GM18502 (cell line): ENCODE measurements at regions not wholly inside any gene's neighbourhood (a gene's known extent, or its start where the extent isn't known, plus 50 kb on each side); places are given as distances from the start of the nearest gene placed in this dataset.
"Not testable (repeated sequence)": the region's sequence is repeated elsewhere in the genome, so short reads cannot be mapped to it uniquely, and the experiment has no call there.

ENCODE experiments used
- ATAC-seq: cut with Tn5 transposase; IDR thresholded peaks from one replicate; pipeline ENCODE4 v1.9.1; 2021; ENCODE audit warnings: mild to moderate bottlenecking; ENCODE audit not compliant: unreplicated experiment, poor library complexity

DNA sequence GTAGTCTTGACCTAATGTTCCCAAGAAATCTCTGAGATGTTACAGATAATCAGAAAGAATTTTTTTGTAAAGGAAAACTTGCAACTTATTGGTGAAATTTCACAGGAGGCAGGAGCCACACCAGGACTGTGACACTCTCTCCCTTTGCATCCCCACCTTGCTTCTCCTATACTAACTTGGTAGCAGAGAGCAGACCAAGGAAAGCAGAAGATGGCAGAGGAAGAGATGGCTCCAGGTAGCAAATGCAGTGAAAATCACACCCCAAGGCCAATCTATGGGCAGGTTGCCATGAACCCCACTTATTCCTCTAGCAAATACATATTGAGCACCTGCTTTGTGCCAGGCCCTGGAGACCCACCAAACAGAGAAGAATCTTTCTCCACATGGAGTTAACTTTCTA is 303.4 kb upstream of the C1orf174 start:
- ATAC-seq, result no peak

DNA sequence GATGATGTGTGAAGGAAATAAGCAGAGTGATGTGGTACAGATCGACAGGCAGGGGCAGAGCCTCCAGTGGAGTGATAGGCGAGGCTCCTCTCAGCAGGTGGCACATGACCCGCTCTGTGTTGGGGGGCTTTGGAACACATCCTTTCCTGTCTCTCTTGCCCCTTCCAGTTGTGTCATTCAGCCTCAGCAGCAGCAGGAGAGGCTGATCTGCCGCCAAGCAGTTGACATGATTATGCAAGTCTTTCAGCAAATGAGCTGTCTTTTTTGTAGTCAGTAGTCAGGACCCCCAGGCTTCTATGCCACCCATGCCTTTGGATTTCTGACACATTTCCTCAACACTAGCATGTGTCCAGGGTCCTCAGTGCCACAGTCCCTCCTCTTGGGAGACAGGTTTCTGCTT is 307.1 kb upstream of the C1orf174 start:
- no peak for ATAC-seq

GRCh38 chr1:4207842-4208692 is 308.0 kb upstream of the C1orf174 start:
- ATAC-seq, result no peak

DNA sequence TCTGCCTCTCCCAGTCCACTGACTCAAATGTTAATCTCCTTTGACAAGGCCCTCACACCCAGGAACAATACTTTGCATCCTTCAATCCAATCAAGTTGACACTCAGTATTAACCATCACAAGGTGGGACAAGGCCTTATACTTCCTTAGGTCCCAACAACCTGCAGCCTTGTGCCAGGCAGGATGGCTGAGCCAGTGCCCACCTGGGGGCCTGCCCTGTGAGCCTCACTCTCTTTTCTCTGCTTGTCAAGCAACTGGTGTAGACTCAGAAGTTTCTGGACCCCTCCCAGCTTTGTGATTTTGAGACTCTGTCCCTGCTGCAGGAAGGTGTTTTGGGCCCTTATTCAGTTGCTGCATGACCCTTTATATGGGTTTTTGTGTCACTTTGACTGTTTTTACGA is 310.0 kb upstream of the C1orf174 start:
- ATAC-seq, result no peak

DNA sequence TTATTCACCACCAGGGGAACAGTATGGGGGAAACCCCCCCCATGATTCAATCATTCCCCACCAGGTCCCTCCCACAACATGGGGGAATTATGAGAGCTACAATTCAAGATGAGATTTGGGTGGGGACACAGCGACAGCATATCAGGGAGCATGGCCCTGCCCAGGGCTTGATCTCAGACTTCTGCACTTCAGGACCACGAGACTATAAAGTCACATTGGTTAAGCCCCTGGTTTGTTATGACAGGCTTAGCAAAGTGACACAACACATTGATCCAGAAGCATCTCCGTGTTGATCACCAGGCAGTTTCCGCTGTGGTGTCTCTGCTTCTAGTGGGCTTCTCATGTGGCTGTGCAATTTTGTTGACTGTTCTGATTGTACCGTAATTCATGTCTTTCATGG is 312.7 kb upstream of the C1orf174 start:
- no peak for ATAC-seq

DNA sequence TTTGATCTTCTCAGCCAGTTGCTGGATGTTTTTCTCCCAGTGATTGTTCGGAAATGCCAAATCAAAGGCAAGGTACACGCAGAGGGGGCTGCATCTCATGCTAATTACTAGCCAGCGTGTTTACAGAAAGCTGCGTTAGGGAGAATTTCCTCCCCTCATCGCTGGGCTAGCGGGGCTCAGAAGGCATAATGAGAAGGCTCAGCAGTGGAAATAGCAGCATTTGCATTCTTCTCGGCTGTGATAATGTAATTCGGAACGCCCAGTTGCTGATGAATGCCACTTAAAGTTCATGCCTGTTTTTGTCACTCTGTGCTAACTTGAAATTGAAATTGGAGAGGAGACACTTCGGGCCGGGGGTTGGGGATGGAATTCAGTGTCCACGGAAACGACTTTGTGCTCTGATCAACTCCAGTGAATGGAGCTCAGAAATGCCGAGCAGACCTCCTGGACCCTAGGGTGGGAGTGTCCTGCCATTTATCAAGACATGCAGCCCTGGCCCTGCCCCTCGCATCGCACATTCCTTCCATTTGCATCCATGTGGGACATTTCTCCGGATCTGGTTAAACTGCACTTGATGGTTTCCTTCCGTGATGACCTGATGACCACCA is 313.4 kb upstream of the C1orf174 start:
- no peak for ATAC-seq

DNA sequence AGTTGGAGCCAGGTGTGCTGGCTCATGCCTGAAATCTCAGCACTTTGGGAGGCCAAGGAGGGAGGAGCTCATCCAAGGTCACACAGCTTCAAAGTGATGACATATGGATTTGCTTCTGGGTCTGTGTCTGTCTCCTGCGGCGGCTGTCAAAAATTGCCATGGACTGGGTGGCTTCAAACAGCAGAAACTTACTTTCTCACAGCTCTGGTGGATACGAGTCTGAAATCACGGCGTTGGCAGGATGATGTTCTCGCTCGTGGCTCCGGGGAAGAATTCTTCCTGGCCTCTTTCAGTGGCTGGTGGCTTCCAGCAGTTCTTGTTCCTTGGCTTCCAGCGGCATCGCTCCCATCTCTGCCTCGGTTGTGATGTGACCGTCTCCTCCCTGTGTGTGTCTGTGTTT is 314.8 kb upstream of the C1orf174 start:
- no peak for ATAC-seq

DNA sequence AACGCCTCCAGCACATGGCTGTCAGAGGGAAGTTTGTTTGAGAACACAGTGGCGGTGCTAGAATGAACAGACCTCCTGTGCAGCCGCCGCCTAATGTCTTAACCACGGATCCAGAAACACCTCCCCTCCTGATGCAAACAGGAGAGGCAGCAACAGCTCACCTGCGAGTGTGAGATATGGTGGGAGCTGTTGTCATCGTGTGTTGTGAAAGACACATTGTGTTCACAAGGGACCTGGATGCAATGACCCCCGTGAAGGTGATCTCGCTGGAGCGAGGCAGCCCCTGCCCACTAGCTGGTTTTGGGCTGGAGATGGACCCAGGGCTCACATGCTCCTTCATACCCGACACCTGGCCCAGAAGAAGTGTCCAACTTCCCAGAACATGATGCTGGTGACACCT is 315.3 kb upstream of the C1orf174 start:
- no peak for ATAC-seq

GRCh38 chr1:4216231-4216630 is 316.2 kb upstream of the C1orf174 start:
- no peak for ATAC-seq

- no peak for ATAC-seq
These were observed 318.5 kb upstream of the C1orf174 start for GRCh38 chr1:4218619-4219018.

GRCh38 chr1:4219111-4219510 is 319.0 kb upstream of the C1orf174 start:
- ATAC-seq, result no peak

GRCh38 chr1:4219826-4220225 is 319.8 kb upstream of the C1orf174 start:
- no peak for ATAC-seq

DNA sequence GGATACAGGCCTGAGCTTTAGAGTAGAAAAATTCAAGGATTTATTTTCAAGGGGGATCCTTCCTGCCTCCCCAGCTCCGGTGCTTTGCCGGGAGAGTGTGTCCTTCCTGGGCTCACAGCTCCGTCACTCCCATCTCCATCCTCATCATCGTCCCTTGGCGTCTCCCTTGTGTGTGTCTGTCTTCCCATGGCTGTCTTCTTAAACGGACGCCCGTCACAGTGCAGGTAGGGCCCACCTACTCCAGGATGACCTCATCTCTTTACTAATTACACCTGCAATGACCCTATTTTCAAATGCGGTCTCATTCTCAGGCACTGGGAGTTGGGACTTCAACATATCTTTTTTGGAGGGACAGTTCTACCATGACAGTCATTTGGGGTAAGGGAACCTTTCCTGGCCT is 320.3 kb upstream of the C1orf174 start:
- no peak for ATAC-seq

- no peak for ATAC-seq
These were observed 321.0 kb upstream of the C1orf174 start for GRCh38 chr1:4221107-4221506.

DNA sequence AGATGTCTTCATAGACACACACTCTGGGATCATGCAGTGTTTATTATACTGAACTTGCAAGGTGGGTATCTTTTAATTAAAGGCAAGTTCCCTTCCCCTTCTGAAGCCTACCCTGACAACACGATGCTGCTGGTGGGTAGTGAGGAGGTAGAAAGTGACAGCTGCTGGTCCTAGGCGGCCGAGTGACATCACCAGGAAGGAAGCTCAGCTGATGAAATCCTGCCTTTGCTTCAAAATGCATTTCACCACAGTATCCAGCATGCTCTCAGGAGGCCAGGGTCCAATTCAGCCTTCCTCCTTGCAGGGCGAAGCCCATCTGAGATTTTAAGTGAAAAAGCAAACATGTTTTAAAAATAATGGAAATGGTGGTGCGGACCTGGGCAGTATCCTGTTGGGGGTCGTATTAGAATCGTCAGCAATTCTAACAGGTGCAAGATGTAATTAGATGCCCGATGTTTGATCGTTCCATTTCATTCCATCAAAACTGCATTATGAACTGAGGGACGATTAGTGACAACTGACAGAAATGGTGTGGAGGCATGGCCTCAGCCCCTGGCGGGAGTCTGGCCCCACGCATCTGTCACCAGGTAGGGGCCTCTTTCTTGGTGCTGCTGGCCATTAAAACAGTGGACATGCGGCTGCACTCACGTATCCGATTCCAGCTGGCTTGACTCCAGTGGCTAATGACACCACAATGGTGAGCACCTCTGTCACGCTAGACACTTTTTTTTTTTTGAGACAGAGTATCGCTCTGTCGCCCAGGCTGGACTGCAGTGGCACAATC is 324.8 kb upstream of the C1orf174 start:
- ATAC-seq, result no peak

- no peak for ATAC-seq
These were observed 327.9 kb upstream of the C1orf174 start for GRCh38 chr1:4227986-4228385.

DNA sequence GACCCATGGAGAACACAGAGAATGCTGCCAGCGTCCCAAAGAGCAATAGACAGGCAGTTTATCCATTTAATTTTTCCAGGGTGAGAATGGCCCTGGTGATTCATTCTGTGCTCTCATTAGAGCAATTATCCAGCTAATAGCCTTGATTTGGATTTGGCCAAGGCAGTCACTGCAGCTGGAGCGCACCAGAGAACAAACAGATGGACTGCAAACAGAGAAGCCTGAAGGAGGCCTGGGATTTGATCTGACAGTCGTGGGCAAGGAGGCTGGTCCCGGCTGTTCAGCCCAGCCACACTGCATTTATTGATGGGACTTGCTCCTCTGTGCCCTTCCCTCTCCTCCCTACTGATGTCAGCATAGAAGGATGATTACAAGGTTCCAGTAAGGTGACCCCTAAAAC is 353.9 kb upstream of the C1orf174 start:
- no peak for ATAC-seq

GRCh38 chr1:4256351-4256750 is 356.3 kb upstream of the C1orf174 start:
- ATAC-seq, result no peak

DNA sequence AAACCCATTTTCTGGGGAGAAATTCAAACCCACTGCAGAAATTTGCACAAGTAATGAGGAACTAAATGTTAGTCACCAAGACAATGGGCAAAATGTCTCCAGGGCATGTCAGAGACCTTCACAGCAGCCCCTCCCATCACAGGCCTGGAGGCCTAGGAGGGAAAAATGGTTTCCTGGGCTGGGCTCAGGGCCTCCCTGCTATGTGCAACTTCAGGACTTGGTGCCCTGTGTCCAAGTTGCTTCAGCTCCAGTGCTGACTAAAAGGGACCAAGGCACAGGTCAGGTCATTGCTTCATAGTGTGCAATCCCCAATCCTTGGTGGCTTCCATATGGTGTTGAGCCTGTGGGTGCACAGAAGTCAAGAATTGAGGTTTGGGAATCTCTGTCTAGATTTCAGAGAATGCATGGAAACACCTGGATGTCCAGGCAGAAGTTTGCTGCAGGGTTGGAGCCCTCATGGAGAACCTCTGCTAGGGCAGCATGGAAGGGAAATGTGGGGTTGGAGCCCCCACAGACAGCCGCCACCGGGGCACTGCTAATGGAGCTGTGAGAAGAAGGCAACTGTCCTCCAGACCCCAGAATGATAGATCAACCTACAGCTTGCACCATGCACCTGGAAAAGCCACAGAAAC is 358.2 kb upstream of the C1orf174 start:
- not testable (repeated sequence) for ATAC-seq

GRCh38 chr1:4261327-4261726 is 361.3 kb upstream of the C1orf174 start:
- no peak for ATAC-seq

DNA sequence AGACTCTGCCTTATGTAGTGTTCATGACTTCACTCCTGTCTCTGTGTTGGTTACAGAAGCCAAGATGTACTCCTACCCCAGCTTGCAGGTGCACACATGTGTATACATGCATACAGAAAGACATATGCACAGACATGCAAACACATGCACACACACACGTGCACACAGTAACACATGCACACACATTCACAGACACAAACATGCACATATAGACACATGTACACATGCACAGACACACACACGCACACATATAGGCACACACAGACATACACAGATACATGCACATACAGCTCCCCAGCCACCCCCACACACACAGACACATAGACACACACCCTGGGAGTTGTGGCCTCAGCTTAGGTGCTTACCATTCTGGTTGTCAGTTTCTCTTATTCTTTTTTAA is 362.6 kb upstream of the C1orf174 start:
- no peak for ATAC-seq
